ENCODE measurements at regions not wholly inside any gene's neighbourhood (a gene's known extent, or its start where the extent isn't known, plus 50 kb on each side); places are given as distances from the start of the nearest gene placed in this dataset.

GRCh38 chr14:71185637-71186036 lies 278.4 kb downstream of the PCNX1 start:
- TF ChIP-seq, protein P1, sequence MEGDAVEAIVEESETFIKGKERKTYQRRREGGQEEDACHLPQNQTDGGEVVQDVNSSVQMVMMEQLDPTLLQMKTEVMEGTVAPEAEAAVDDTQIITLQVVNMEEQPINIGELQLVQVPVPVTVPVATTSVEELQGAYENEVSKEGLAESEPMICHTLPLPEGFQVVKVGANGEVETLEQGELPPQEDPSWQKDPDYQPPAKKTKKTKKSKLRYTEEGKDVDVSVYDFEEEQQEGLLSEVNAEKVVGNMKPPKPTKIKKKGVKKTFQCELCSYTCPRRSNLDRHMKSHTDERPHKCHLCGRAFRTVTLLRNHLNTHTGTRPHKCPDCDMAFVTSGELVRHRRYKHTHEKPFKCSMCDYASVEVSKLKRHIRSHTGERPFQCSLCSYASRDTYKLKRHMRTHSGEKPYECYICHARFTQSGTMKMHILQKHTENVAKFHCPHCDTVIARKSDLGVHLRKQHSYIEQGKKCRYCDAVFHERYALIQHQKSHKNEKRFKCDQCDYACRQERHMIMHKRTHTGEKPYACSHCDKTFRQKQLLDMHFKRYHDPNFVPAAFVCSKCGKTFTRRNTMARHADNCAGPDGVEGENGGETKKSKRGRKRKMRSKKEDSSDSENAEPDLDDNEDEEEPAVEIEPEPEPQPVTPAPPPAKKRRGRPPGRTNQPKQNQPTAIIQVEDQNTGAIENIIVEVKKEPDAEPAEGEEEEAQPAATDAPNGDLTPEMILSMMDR (IDR thresholded peaks at IDR 0.05; ENCODE audit: borderline replicate concordance, extremely low read depth, low read length, poor library complexity, severe bottlenecking), result no peak
- no peak for TF ChIP-seq EZH2 (IDR thresholded peaks at IDR 0.05; ENCODE audit: borderline replicate concordance, low read depth, low read length, severe bottlenecking)

All from DND-41 (cell line).